ENCODE measurements at regions not wholly inside any gene's neighbourhood (a gene's known extent, or its start where the extent isn't known, plus 50 kb on each side); places are given as distances from the start of the nearest gene placed in this dataset.
A peak's percentile ranks its signal among the peaks of the same experiment; 100 is the strongest.

- Histone ChIP-seq H2AK5ac (ENCODE audit: low read depth, low read length) (no peak overlapping the region), H3K9ac (ENCODE audit: low read depth, low read length) (no peak overlapping the region), H2BK5ac (ENCODE audit: low read depth, low read length, poor library complexity, severe bottlenecking) (no peak overlapping the region), H3K4me3 (ENCODE audit: insufficient read depth, low read depth, low read length) (peak overlapping the region; percentile 35; the same call in 1 of the 2 replicates), H4K20me1 (ENCODE audit: insufficient read depth, low read length) (no peaks in the 10 kb centered on the region), H3K4ac (ENCODE audit: low read depth, low read length) (no peak overlapping the region; the same call in 1 of the 2 replicates), H3K27ac (ENCODE audit: insufficient read depth, low read length) (no peak overlapping the region; the same call in 1 of the 2 replicates), H2AK9ac (replicated peaks; ENCODE audit: low read depth, low read length, poor library complexity) (no peak overlapping the region), H2BK15ac (ENCODE audit: low read depth, low read length) (0 out of 3 replicates have a peak overlapping the region, but pooled peaks have one; percentile 9), H3K27me3 (ENCODE audit: control insufficient read depth, insufficient read depth, low read length) (no peaks in the 10 kb centered on the region), H3K9me1 (ENCODE audit: insufficient read depth, low read length) (no peaks in the 10 kb centered on the region), H4K91ac (ENCODE audit: insufficient read depth, low read depth, low read length) (peak overlapping the region; percentile 54), H4K5ac (ENCODE audit: low read depth, low read length) (peak overlapping the region; percentile 26; the same call in 1 of the 2 replicates), H3K4me2 (ENCODE audit: low read depth, low read length) (peak overlapping the region; percentile 43), H3K14ac (replicated peaks; ENCODE audit: low read depth, low read length) (peak overlapping the region; percentile 61; the same call in 1 of the 2 replicates), H3K79me1 (ENCODE audit: low read depth in 1 of 2, low read length in 2 of 2) (no peaks in the 10 kb centered on the region), H3K18ac (ENCODE audit: low read depth, low read length) (peak overlapping the region; percentile 39), H3K56ac (ENCODE audit: extremely low read depth, insufficient read depth, low read length) (no peak overlapping the region), H2BK120ac (ENCODE audit: low read depth, low read length) (peak overlapping the region; percentile 68; the same call in 1 of the 2 replicates), H2BK20ac (ENCODE audit: low read depth, low read length) (peak overlapping the region; percentile 68; the same call in 1 of the 2 replicates), H3K4me1 (ENCODE audit: control insufficient read depth, insufficient read depth, low read length) (peaks cover 7% of the 10 kb centered on the region), H4K8ac (ENCODE audit: low read depth in 2 of 2, low read length in 2 of 2) (no peak overlapping the region; a peak in 1 of 4 replicates), H3K36me3 (ENCODE audit: control insufficient read depth, insufficient read depth, low read length) (no peaks in the 10 kb centered on the region), H3K9me3 (ENCODE audit: control insufficient read depth, insufficient read depth, low read length) (no peaks in the 10 kb centered on the region), H3K23ac (ENCODE audit: low read depth, low read length) (no peak overlapping the region), H2AFZ (replicated peaks; ENCODE audit: low read length, poor library complexity) (no peak overlapping the region)
- DNase-seq (peak; percentile 33), ATAC-seq (ENCODE audit: low read depth) (no peak)
- intact Hi-C loops (cut with micrococcal nuclease) (no loop called here), dilution Hi-C loops (cut with HindIII; ENCODE audit: low sequenced_read_pairs, unreplicated experiment) (no loop called here), in situ Hi-C loops (cut with MboI; ENCODE audit: low sequenced_read_pairs) (no loop called here)
- ChIA-PET POLR2A (ENCODE audit: unreplicated experiment) (no interaction called here), CTCF (no interaction called here)
- BruUV-seq (replicated peaks) = no TSS peak
- TF ChIP-seq RAD21 (IDR thresholded peaks at IDR 0.05; ENCODE audit: low read length) (no peak), CHD1 (IDR thresholded peaks at IDR 0.05; ENCODE audit: low read depth, low read length) (no peak), MAFK (IDR thresholded peaks at IDR 0.05; ENCODE audit: low read depth, low read length) (no peak), FOS (IDR thresholded peaks at IDR 0.05; ENCODE audit: low read depth, low read length) (no peak), RFX5 (IDR thresholded peaks at IDR 0.05; ENCODE audit: low read depth, low read length) (no peak), SMC3 (IDR thresholded peaks at IDR 0.05; ENCODE audit: low read depth, low read length) (no peak), NFE2L2 (IDR thresholded peaks at IDR 0.05; ENCODE audit: low read depth, low read length) (no peak), MXI1 (IDR thresholded peaks at IDR 0.05; ENCODE audit: borderline replicate concordance, low read depth, low read length) (no peak)
- 72% methylated on average over 3 of the region's 7 CpGs; no CpG with 5 or more reads in 1 of the 2 experiments for WGBS, 2 experiments (ENCODE audit: extremely low coverage in 2 of 2, insufficient read length in 1 of 2)
These were observed 164.7 kb upstream of the CCN2 start for GRCh38 chr6:132115714-132116366.

Measured in IMR-90 (cell line).